Retinal pigment epithelial cell (primary cell): ENCODE measurements at regions not wholly inside any gene's neighbourhood (a gene's known extent, or its start where the extent isn't known, plus 50 kb on each side); places are given as distances from the start of the nearest gene placed in this dataset.
A peak's percentile ranks its signal among the peaks of the same experiment; 100 is the strongest.

Experiments used
- DNase-seq: peaks from one replicate; pipeline ENCODE4 v3.0.0-alpha.2; 2010; ENCODE audit warnings: low read depth
- H3K4me3 ChIP-seq: 2 replicates; pipeline ENCODE4 v1.5.1; 2011; ENCODE audit warnings: mild to moderate bottlenecking, low read length, control low read depth, moderate library complexity
- CTCF ChIP-seq: conservative IDR thresholded peaks from 2 replicates; pipeline ENCODE4 v1.5.1; 2011; ENCODE audit warnings: low read depth, low read length, control low read depth, inconsistent platforms

- no peak overlapping the region for H3K4me3 ChIP-seq
- DNase-seq: no peak
- no peak for TF ChIP-seq CTCF
Measured at GRCh38 chr5:64110222-64110621, 55.4 kb upstream of the RNF180 start.

- TF ChIP-seq CTCF: no peak
- DNase-seq: peak; percentile 11
- H3K4me3 ChIP-seq: no peak overlapping the region
Measured at GRCh38 chr5:64108674-64109073, 57.0 kb upstream of the RNF180 start.

GRCh38 chr5:64100203-64100602 lies 65.4 kb upstream of the RNF180 start:
- no peak for DNase-seq
- H3K4me3 ChIP-seq: no peak overlapping the region
- TF ChIP-seq CTCF: no peak

- no peak for DNase-seq
- TF ChIP-seq CTCF: no peak
- no peak overlapping the region for H3K4me3 ChIP-seq
Measured at GRCh38 chr5:64096771-64097170, 68.9 kb upstream of the RNF180 start.

GRCh38 chr5:64077589-64077988 lies 88.1 kb upstream of the RNF180 start:
- DNase-seq: no peak
- TF ChIP-seq CTCF: no peak
- no peak overlapping the region for H3K4me3 ChIP-seq

GRCh38 chr5:64074533-64074932 lies 91.1 kb upstream of the RNF180 start:
- DNase-seq: peak; percentile 4
- TF ChIP-seq CTCF: peak; percentile 83
- H3K4me3 ChIP-seq: no peak overlapping the region

GRCh38 chr5:64069486-64069885 lies 96.2 kb upstream of the RNF180 start:
- TF ChIP-seq CTCF: no peak
- DNase-seq: no peak
- H3K4me3 ChIP-seq: no peak overlapping the region
